Esophagus squamous epithelium (tissue), 5 donors: ENCODE measurements at regions not wholly inside any gene's neighbourhood (a gene's known extent, or its start where the extent isn't known, plus 50 kb on each side); places are given as distances from the start of the nearest gene placed in this dataset.

ENCODE experiments used
- DNase-seq: peaks from one replicate; lab custom pipeline; 2025; lab: John Stamatoyannopoulos, UW
- H3K27ac ChIP-seq, 4 donors: fragments of 200-600 bp; sonication (generic); one replicate each; pipeline ENCODE4 v1.5.1; 2016 to 2019; ENCODE audit warnings: mild to moderate bottlenecking in 1 of 4
- H3K27me3 ChIP-seq, 4 donors: fragments of 200-600 bp; sonication (generic); 1 replicate in 3 of 4; 2 replicates in 1 of 4; pipeline versions ENCODE4 v1.5.1 to v1.6.0; 2017 to 2021; ENCODE audit warnings: antibody characterized with exemption in 1 of 4
- H3K36me3 ChIP-seq, 3 donors: fragments of 200-600 bp; sonication (generic); one replicate each; pipeline ENCODE4 v1.5.1; 2016 to 2019
- H3K4me1 ChIP-seq, 3 donors: fragments of 200-600 bp; sonication (generic); one replicate each; pipeline ENCODE4 v1.5.1; 2017 to 2019
- H3K4me3 ChIP-seq, 4 donors: fragments of 200-600 bp; sonication (generic); 1 replicate in 3 of 4; 2 replicates in 1 of 4; pipeline ENCODE4 v1.5.1; 2016 to 2019; ENCODE audit warnings: mild to moderate bottlenecking in 2 of 4, moderate library complexity in 1 of 4
- H3K9me3 ChIP-seq, 3 donors: fragments of 200-600 bp; sonication (generic); one replicate each; pipeline ENCODE4 v1.5.1; 2016 to 2019
- POLR2A ChIP-seq, 4 donors: fragments of 450-650 bp; IDR thresholded peaks; one replicate each; pipeline ENCODE4 v1.6.1; 2017; ENCODE audit warnings: antibody characterized with exemption in 4 of 4, mild to moderate bottlenecking in 4 of 4, moderate library complexity in 3 of 4
- WGBS, 2 donors: methylation state at CpG; one replicate each; pipeline ENCODE4 v1.1.5; 2018; 5-methylcytosine and 5-hydroxymethylcytosine counted together
- intact Hi-C: fragments of 100-400 bp; cut with DNase I; formaldehyde crosslinking; loops from one replicate; pipeline ENCODE4 v1.15.0; 2022
- TF ChIP-seq, protein P1 (sequence below), 6 experiments: fragments of 450-650 bp in 4 of 6; fragments of 200-600 bp in 2 of 6; sonication (generic) in 2 of 6; IDR thresholded peaks; one replicate each; pipeline ENCODE4 v1.5.1; 2016 to 2019; ENCODE audit warnings: antibody characterized with exemption in 6 of 6, mild to moderate bottlenecking in 4 of 6, moderate library complexity in 4 of 6
- donor health status: DM: yes; HTN: yes; CAD: no.

DNA sequence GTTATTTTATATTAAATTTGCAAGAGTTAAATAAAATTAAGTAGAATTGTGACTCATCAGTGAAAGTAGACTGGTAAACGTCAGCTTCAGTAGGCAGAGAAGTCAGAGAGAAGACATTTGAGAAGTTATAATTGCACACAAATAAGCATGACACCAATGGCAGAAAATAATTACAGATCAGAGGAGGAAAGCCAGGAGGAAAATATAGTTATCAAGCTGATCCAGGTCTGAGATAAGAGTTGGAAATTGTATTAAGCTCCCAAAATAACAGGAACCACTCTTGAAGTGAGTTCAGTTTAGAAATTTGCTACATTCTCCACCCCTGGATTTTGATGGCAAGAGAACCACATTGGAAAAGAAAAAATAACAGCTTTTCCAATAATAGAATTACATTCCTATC is 533.8 kb upstream of the CHORDC1 start:
- intact Hi-C loops: no loop called here
- TF ChIP-seq, protein P1, sequence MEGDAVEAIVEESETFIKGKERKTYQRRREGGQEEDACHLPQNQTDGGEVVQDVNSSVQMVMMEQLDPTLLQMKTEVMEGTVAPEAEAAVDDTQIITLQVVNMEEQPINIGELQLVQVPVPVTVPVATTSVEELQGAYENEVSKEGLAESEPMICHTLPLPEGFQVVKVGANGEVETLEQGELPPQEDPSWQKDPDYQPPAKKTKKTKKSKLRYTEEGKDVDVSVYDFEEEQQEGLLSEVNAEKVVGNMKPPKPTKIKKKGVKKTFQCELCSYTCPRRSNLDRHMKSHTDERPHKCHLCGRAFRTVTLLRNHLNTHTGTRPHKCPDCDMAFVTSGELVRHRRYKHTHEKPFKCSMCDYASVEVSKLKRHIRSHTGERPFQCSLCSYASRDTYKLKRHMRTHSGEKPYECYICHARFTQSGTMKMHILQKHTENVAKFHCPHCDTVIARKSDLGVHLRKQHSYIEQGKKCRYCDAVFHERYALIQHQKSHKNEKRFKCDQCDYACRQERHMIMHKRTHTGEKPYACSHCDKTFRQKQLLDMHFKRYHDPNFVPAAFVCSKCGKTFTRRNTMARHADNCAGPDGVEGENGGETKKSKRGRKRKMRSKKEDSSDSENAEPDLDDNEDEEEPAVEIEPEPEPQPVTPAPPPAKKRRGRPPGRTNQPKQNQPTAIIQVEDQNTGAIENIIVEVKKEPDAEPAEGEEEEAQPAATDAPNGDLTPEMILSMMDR (IDR thresholded peaks at IDR 0.05): no peak
- TF ChIP-seq POLR2A (IDR thresholded peaks at IDR 0.05): no peak
- Histone ChIP-seq H3K4me1 (no peaks in the 10 kb centered on the region), H3K27ac (no peak overlapping the region), H3K9me3 (no peaks in the 10 kb centered on the region), H3K27me3 (no peaks in the 10 kb centered on the region), H3K4me3 (no peak overlapping the region), H3K36me3 (no peaks in the 10 kb centered on the region)
- WGBS, 2 donors: 48 to 54% methylated on average over 1 of the region's 1 CpG
- DNase-seq: no peak

DNA sequence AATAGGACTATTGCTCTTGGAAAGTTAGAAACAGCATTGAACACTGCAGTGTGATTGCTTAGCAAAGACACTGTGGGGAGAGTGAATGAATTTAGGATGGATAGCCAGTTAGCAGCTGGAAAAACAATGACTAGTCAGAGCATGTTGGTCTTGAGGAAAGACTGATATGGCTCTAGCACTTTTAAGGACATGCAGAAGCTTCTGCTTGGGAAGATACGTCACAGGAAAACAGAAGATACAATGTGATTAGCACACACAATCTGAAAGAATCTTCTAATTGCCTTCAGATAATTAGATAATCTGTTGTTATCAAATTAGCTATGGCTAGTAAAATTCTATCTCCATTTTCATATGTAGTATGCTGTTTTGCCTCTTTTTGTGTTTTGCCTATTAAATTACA is 530.7 kb upstream of the CHORDC1 start:
- no peaks in the 10 kb centered on the region for H3K27me3 ChIP-seq
- intact Hi-C loops: no loop called here
- no peaks in the 10 kb centered on the region for H3K4me1 ChIP-seq
- TF ChIP-seq, protein P1 (IDR thresholded peaks at IDR 0.05): no peak
- no peak for TF ChIP-seq POLR2A (IDR thresholded peaks at IDR 0.05)
- H3K9me3 ChIP-seq: no peaks in the 10 kb centered on the region
- DNase-seq: no peak
- no peaks in the 10 kb centered on the region for H3K36me3 ChIP-seq
- 79 to 88% methylated on average over 1 of the region's 1 CpG for WGBS, 2 donors
- no peak overlapping the region for H3K4me3 ChIP-seq
- no peak overlapping the region for H3K27ac ChIP-seq

DNA sequence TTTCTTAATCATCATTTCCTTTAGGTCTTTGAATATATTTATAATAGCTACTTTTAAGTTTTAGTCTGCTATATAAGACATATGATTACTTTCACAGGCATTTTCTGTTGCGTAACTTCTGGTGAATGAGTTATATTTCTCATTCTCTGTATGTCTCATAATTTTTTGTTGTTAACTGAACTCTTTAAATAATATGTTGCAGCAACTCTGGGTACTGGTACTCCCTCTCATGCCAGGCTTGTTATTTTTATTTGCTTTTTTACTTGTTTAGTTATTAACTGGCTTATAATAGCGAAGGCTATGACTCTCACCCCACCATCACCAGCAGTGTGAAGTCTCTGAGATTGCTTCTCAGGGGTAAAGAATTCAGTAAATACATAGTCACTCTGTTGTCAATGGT is 524.2 kb upstream of the CHORDC1 start:
- WGBS, 2 donors: 39 to 71% methylated on average over 2 of the region's 2 CpGs
- no peak for TF ChIP-seq POLR2A (IDR thresholded peaks at IDR 0.05)
- TF ChIP-seq, protein P1 (IDR thresholded peaks at IDR 0.05): no peak
- DNase-seq: no peak
- intact Hi-C loops: no loop called here
- Histone ChIP-seq H3K36me3 (no peaks in the 10 kb centered on the region), H3K9me3 (peaks cover 0 to 6% (median 0%) of the 10 kb centered on the region in 3 donors), H3K4me3 (no peak overlapping the region), H3K27ac (no peak overlapping the region), H3K4me1 (no peaks in the 10 kb centered on the region), H3K27me3 (no peaks in the 10 kb centered on the region)

DNA sequence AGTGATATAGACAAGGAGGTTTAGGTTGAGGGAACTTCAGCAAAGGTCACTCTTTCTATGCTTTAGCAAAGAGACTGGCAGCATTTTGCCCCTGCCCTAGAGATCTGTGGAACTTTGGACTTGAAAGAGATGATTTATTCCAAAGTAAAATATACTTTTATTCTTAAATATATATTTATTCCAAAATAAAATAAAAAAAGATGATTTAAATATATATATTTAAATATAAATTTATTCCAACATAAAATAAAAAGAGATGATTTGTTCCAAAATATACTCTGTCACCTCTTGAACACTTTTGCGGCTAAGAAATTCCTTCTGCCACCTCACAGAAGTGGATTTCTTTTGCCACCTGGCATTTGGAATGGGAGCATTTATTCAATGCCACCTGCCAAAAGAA is 521.3 kb upstream of the CHORDC1 start:
- Histone ChIP-seq H3K4me3 (no peak overlapping the region), H3K36me3 (no peaks in the 10 kb centered on the region), H3K9me3 (peaks cover 0 to 6% (median 0%) of the 10 kb centered on the region in 3 donors), H3K4me1 (no peaks in the 10 kb centered on the region), H3K27ac (no peak overlapping the region), H3K27me3 (no peaks in the 10 kb centered on the region)
- TF ChIP-seq, protein P1 (IDR thresholded peaks at IDR 0.05): no peak
- TF ChIP-seq POLR2A (IDR thresholded peaks at IDR 0.05): no peak
- 0 to 84% methylated on average over 1 of the region's 1 CpG for WGBS, 2 donors
- intact Hi-C loops: no loop called here
- DNase-seq: no peak

DNA sequence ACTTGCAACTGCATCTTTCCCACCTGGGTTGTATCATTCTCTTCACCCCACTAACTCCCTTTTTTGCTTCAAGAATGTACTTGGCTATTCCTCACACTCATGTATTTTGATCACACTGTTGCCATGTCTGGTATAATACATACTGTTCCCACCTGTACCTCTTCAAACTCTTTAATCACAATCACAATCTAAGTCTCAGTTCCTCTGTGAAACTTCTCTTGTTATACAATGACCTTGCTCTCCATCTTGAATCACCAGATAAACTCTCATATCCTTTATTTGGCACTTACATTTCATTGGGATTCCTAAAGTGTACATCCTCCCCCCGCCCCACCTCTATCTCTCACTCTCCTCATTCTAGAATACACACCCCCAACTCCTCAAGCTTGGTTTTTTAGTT is 516.0 kb upstream of the CHORDC1 start:
- DNase-seq: no peak
- intact Hi-C loops: no loop called here
- H3K27me3 ChIP-seq: no peaks in the 10 kb centered on the region
- H3K4me3 ChIP-seq: no peak overlapping the region
- no peaks in the 10 kb centered on the region for H3K4me1 ChIP-seq
- no peaks in the 10 kb centered on the region for H3K9me3 ChIP-seq
- no peak overlapping the region for H3K27ac ChIP-seq
- no peaks in the 10 kb centered on the region for H3K36me3 ChIP-seq
- TF ChIP-seq, protein P1 (IDR thresholded peaks at IDR 0.05): no peak
- no peak for TF ChIP-seq POLR2A (IDR thresholded peaks at IDR 0.05)
- WGBS, 2 donors: 36 to 68% methylated on average over 1 of the region's 1 CpG
